GM12873 (cell line): ENCODE measurements at regions not wholly inside any gene's neighbourhood (a gene's known extent, or its start where the extent isn't known, plus 50 kb on each side); places are given as distances from the start of the nearest gene placed in this dataset.

Experiments
- TF ChIP-seq, protein P1 (sequence below): IDR thresholded peaks from 2 replicates; pipeline ENCODE4 v1.5.1; 2012; ENCODE audit warnings: low read depth, mild to moderate bottlenecking, moderate library complexity, low read length, control low read depth; ENCODE audit not compliant: insufficient read depth; ENCODE audit errors: missing control alignments

DNA sequence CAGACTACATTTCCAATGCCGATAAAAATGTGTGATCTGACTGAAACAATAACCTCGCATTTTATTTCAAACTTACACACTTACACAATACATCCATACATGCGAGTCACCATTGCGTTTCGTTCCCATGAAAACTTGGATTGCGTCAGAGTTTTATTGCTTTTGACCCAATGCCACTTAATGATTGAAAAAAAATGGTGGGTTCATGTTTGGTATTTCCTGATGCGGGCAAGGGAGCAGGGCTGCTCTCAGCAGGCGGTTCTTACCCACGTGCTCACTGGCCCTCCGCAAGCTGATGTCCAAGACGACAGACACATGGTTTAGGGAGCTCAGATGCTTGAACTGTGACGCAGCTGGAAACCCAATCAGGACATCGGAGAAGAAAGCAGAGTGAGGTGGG is 281.0 kb upstream of the SULF2 start:
- TF ChIP-seq, protein P1, sequence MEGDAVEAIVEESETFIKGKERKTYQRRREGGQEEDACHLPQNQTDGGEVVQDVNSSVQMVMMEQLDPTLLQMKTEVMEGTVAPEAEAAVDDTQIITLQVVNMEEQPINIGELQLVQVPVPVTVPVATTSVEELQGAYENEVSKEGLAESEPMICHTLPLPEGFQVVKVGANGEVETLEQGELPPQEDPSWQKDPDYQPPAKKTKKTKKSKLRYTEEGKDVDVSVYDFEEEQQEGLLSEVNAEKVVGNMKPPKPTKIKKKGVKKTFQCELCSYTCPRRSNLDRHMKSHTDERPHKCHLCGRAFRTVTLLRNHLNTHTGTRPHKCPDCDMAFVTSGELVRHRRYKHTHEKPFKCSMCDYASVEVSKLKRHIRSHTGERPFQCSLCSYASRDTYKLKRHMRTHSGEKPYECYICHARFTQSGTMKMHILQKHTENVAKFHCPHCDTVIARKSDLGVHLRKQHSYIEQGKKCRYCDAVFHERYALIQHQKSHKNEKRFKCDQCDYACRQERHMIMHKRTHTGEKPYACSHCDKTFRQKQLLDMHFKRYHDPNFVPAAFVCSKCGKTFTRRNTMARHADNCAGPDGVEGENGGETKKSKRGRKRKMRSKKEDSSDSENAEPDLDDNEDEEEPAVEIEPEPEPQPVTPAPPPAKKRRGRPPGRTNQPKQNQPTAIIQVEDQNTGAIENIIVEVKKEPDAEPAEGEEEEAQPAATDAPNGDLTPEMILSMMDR, result no peak

DNA sequence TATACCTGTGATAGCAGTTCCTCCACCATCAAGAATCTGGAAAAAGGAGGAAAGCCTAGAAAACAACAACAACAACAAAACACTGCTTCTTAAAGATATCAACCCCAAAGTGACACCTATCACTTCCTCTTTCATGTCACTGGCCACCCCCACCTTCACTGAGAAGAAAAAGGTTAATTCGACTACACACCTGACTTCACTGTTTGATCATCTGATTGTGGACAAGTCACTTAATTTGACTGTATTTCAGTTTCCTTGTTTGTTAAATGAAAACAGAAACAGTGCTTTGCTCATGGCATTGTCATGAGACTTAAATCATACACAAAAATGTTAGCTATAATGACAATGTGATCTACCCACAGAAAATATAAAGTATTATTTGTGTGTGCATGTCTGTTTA is 280.6 kb upstream of the SULF2 start:
- TF ChIP-seq, protein P1, result no peak

DNA sequence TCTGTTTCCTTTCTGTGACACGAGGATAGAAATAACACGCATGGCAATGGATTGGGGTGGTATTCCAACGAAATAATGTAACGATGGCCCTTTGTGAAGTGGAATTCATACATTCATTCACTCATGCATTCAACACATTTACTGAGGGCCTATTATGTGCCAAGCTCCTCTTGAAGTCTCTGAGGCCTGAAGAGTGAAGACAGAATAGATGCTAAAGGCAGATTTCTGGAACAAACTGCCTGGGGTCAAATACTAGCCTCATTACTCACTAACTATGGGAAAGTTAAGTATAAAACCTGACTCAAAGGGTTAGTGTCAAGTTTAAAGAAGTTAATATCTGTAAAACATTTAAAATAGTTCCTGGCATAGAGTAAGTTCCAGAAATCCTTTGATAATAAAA is 279.6 kb upstream of the SULF2 start:
- TF ChIP-seq, protein P1, result no peak

DNA sequence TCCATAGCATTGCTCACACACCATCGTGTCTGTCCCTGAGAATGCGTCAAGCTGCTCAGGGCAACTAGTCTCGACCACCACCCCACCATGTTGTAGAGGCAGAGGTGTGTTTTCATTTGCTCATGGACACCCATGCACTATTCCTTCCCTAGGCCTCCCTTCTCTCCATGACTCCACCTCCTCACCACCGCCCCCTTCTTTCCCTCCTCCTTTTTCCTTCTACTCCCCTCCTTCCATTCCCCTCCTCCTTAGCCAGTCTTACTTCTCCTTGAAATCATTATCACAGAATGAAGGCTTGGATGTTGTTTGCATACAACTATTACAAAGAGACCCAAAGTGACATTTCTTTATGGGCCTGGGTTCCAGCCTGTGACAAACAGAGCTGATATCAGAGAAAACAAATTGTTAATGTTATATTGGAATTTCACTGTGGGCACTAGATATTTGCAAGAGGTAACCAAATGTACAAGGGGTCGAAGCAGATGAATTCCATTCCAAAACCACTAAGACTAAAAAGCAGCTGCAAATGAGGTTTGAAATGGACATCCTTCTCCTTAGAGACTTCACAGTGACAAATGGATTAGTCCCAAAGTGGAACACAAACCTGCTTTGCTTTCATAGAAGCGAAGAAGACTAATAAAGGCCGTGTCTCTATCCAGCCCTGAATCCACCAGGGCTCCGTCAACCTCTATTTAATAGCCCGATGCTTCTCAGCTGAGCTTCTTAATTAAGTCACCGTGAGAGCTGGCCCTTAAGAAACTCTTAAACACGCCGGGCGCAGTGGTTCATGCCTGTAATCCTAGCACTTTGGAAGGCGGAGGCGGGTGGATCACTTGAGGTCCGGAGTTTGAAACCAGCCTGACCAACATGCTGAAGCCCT is 275.8 kb upstream of the SULF2 start:
- TF ChIP-seq, protein P1, result no peak

DNA sequence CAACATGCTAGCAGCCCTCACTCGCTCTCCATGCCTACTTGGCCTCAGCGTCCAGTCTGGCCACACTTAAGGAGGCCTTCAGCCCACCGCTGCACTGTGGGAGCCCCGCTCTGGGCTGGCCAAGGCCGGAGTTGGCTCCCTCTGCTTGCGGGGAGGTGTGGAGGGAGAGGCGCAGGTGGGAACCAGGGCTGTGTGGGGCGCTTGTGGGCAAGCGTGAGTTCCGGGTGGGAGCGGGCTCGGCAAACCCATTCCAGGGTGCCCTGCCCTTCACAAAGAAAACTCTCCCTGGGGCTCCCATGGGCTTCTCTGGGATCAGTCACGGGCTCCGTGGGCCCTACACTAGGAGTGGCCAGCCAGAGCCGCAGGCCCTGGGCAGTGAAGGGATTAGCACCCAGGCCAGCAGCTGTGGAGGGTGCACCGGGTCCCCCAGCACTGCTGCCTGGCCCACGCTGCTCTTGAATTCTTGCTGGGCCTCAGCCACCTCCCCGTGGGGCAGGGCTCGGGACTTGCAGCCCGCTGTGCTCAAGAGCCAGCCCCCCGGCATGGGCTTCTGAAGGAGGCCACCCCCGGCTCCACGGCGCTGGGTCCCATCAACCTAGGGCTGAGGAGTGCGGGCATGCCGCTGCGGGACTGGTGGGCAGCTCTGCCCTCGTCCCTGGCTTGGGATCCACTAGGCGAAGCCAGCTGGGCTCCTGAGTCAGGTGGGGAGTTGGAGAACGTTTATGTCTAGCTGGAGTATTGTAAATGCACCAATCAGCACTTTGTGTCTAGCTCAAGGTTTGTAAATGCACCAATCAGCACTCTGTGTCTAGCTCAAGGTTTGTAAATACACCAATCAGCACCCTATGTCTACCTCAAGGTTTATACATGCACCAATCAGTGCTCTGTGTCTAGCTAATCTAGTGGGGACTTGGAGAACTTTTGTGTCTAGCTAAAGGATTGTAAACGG is 273.6 kb upstream of the SULF2 start:
- TF ChIP-seq, protein P1, result no peak

DNA sequence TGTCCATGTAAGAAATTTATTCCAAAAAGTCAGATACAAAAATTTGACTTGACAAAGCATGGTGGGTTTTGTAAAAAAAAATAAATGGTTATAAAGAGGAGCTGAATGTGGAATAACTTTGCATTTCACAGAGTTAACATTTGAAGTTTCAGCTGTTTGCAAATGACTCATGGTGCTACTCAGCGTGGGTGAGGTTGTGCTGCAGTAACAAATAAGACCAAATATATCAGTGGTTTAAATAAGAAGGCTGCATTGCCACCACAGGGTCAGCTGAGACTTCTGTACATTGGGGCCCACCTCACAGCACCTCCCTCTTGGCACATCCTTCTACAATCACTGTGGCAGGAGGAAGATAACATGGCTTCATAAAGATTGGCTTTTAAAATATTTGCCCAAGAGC is 272.5 kb upstream of the SULF2 start:
- TF ChIP-seq, protein P1, result no peak

DNA sequence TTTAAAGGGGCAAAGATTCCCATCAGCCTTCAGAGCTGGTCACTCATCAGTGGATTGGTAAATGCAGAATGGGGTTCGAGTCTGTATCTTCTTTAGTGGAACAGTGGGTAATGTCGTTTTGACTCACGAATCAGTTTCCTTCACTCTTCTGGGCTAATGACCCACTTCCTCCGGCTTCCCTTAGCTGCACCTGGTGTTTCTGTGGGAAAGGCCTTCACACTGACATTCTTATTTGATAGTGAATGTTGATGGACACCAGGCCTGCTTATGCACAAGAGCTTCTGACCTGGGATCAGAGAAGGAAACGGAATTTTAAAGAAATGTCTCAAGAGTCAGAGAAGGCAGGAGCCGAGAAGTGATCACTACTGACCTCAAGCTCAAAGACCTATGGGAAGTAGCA is 272.0 kb upstream of the SULF2 start:
- TF ChIP-seq, protein P1, result no peak
